CD4-positive, alpha-beta T cell treated with Interleukin-1 beta for 1 hour (primary cell): ENCODE measurements at regions not wholly inside any gene's neighbourhood (a gene's known extent, or its start where the extent isn't known, plus 50 kb on each side); places are given as distances from the start of the nearest gene placed in this dataset.
A peak's percentile ranks its signal among the peaks of the same experiment; 100 is the strongest.

Experiments
- DNase-seq, 2 donors: peaks; one replicate each; pipeline ENCODE4 v3.0.0-alpha.2; 2020 to 2022

GRCh38 chr6:169937389-169938261 lies 186.2 kb downstream of the ERMARD start:
- no peak for DNase-seq

GRCh38 chr6:169936355-169936975 lies 185.0 kb downstream of the ERMARD start:
- DNase-seq: no peak

GRCh38 chr6:169935861-169936260 lies 184.4 kb downstream of the ERMARD start:
- DNase-seq: no peak

- DNase-seq: no peak
These were observed 183.9 kb downstream of the ERMARD start for GRCh38 chr6:169935348-169935718.

- DNase-seq: no peak
These were observed 183.4 kb downstream of the ERMARD start for GRCh38 chr6:169934699-169935347.

- DNase-seq: no peak
These were observed 182.6 kb downstream of the ERMARD start for GRCh38 chr6:169933839-169934698.

- DNase-seq: no peak
These were observed 181.9 kb downstream of the ERMARD start for GRCh38 chr6:169933251-169933821.

- DNase-seq: no peak
These were observed 181.1 kb downstream of the ERMARD start for GRCh38 chr6:169932491-169932890.

- DNase-seq: no peak
These were observed 179.8 kb downstream of the ERMARD start for GRCh38 chr6:169931261-169931660.

- DNase-seq: peak in 1 of 2 donors; percentile 13
These were observed 179.4 kb downstream of the ERMARD start for GRCh38 chr6:169930799-169931198.

GRCh38 chr6:169927711-169928110 lies 176.3 kb downstream of the ERMARD start:
- no peak for DNase-seq

- DNase-seq: no peak
These were observed 175.4 kb downstream of the ERMARD start for GRCh38 chr6:169926617-169927417.

GRCh38 chr6:169923468-169924464 lies 172.3 kb downstream of the ERMARD start:
- no peak for DNase-seq

- peak; percentile 7 to 14 for DNase-seq
These were observed 170.7 kb downstream of the ERMARD start for GRCh38 chr6:169921853-169922824.

- DNase-seq: no peak
These were observed 169.8 kb downstream of the ERMARD start for GRCh38 chr6:169921217-169921616.

- DNase-seq: no peak
These were observed 169.1 kb downstream of the ERMARD start for GRCh38 chr6:169920359-169921020.

GRCh38 chr6:169918954-169919549 lies 167.6 kb downstream of the ERMARD start:
- no peak for DNase-seq
